GM13977 (cell line): ENCODE measurements at regions not wholly inside any gene's neighbourhood (a gene's known extent, or its start where the extent isn't known, plus 50 kb on each side); places are given as distances from the start of the nearest gene placed in this dataset.
A peak's percentile ranks its signal among the peaks of the same experiment; 100 is the strongest.

ENCODE experiments used
- DNase-seq: peaks from one replicate; pipeline ENCODE4 v3.0.0; 2012; ENCODE audit warnings: low spot score
- in situ Hi-C: fragments of 300-500 bp; cut with MboI; formaldehyde crosslinking; loops from one replicate; pipeline ENCODE4 v1.12.0; 2022; ENCODE audit warnings: low sequenced_read_pairs, low pct_unique_long_range_greater_than_20kb, mixed read lengths, inconsistent platforms; ENCODE audit not compliant: unreplicated experiment
- TF ChIP-seq, protein P1 (sequence below): IDR thresholded peaks from 2 replicates; pipeline ENCODE4 v1.5.1; 2012; ENCODE audit warnings: mild to moderate bottlenecking, control low read depth; ENCODE audit not compliant: insufficient read depth; ENCODE audit errors: extremely low read depth, missing control alignments

DNA sequence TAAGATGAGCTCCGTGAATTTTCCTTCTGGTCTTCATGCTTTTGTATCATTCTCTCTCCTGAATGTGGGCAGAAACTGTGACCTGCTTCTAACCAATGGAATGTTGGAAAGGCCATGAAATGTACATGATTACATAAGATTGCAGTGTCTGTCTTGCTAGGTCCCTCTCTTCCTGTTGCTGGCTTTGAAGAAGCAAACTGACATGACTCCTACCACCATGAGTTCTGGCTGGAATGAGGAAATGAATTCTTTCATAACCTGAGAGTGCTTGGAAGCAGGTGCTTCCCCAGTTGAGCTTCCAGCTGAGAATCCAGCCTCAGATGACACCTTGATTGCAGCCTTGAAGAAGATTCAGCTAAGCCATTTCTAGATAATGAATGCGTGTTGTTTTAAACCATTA lies 275.0 kb upstream of the MIR17HG start:
- no peak for DNase-seq
- in situ Hi-C loops, result no loop called here
- TF ChIP-seq, protein P1, sequence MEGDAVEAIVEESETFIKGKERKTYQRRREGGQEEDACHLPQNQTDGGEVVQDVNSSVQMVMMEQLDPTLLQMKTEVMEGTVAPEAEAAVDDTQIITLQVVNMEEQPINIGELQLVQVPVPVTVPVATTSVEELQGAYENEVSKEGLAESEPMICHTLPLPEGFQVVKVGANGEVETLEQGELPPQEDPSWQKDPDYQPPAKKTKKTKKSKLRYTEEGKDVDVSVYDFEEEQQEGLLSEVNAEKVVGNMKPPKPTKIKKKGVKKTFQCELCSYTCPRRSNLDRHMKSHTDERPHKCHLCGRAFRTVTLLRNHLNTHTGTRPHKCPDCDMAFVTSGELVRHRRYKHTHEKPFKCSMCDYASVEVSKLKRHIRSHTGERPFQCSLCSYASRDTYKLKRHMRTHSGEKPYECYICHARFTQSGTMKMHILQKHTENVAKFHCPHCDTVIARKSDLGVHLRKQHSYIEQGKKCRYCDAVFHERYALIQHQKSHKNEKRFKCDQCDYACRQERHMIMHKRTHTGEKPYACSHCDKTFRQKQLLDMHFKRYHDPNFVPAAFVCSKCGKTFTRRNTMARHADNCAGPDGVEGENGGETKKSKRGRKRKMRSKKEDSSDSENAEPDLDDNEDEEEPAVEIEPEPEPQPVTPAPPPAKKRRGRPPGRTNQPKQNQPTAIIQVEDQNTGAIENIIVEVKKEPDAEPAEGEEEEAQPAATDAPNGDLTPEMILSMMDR, result no peak

DNA sequence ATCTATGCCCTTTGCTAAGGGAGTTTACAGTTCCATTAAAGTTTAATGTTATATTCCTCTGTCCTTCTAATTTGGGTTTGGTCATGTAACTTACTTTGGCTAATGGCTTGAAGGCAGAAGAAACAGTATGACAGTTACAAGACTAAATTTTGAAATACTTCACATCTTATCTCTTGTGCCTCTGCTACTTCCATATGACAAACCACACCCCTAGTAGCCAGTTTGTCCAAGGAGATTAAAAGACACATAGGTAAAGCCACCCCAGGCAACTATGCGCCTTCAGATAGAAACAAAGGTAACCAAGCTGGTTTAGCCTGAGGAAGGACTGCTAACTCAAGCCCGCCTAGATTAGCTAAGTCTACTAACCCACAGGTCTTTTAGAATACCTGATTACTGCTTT lies 273.4 kb upstream of the MIR17HG start:
- TF ChIP-seq, protein P1, result no peak
- in situ Hi-C loops, result no loop called here
- DNase-seq, result no peak

DNA sequence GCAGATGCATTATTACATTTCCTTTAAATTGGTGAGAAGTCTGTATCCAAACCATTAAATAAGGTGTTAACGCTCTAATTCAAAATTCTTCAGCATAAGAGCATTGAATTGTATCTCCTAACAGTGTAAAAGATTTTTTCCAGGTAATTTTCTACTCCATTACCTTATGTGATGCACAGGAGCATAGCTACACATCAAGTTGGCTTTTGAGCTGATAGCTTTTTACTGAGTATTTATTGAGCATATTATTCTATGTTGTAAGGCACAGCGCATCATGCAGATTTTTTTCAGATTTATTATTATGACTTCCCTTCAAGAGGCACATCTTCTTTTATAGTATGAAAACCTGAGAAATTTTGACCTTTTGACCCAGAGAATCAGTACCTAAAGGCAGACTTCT lies 270.7 kb upstream of the MIR17HG start:
- no peak for DNase-seq
- TF ChIP-seq, protein P1, result no peak
- in situ Hi-C loops, result no loop called here

DNA sequence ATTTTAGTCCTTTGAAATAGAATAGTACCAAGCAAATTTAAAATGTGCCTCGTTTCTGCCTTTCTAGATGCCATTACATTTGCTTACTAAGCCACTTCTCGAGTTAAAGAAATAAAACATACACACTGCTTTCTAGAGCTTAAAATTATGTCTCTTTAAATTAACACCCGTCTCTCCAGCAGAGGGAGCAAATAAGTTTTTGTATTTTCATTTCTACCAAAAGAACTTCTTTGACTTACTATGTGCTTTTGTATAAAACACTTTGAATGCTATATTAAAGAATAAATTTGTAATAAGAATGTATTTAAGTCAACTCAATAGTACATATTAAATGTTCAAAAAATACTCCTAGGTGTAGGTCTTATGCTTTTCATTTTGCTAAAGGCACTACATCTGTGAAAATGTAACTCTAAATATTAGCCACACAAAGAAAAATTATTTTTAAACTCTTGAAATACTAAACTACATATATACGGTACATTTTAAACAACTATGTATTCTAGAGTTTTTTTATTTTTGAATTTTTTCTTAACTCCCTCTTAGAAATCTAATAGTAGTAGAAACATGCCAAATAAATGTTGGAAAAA lies 269.3 kb upstream of the MIR17HG start:
- TF ChIP-seq, protein P1, result peak; percentile 36
- in situ Hi-C loops, result no loop called here
- DNase-seq, result peak; percentile 12

DNA sequence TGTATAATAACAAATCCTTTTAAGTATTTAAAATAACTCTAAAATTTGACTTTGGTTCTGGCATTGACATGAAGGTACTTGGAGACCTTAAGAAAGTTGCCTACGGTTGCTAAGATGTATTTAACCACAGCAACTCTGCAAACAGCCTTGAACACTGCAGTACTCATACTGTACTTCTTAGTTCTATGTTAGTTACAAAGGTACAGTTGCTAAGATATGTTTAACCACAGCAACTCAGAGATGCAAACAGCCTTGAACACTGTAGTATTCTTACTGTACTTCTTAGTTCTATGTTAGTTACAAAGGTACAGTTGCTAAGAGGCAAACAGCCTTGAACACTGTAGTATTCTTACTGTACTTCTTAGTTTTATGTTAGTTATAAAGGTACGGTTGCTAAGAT lies 268.3 kb upstream of the MIR17HG start:
- TF ChIP-seq, protein P1, result no peak
- in situ Hi-C loops, result no loop called here
- DNase-seq, result no peak

DNA sequence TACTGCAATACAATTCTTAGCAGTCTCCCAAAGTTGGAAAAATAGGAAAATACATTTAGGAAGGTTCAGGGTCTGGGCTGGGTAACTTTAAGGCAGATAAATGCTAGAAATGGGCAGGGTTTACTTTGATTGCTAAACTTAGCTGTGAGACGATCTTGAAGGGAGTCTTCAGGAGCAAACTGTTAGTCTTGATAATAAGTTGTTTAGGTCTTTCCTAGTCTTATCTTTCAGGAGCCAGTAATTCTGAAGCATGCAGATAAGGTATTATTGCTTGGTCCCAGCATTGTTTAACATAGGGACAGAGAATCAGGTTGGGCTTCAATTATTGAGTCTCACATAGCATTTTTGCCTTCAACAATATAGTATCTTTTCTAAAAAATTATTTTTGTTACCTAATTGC lies 262.4 kb upstream of the MIR17HG start:
- in situ Hi-C loops, result no loop called here
- DNase-seq, result no peak
- TF ChIP-seq, protein P1, result no peak

DNA sequence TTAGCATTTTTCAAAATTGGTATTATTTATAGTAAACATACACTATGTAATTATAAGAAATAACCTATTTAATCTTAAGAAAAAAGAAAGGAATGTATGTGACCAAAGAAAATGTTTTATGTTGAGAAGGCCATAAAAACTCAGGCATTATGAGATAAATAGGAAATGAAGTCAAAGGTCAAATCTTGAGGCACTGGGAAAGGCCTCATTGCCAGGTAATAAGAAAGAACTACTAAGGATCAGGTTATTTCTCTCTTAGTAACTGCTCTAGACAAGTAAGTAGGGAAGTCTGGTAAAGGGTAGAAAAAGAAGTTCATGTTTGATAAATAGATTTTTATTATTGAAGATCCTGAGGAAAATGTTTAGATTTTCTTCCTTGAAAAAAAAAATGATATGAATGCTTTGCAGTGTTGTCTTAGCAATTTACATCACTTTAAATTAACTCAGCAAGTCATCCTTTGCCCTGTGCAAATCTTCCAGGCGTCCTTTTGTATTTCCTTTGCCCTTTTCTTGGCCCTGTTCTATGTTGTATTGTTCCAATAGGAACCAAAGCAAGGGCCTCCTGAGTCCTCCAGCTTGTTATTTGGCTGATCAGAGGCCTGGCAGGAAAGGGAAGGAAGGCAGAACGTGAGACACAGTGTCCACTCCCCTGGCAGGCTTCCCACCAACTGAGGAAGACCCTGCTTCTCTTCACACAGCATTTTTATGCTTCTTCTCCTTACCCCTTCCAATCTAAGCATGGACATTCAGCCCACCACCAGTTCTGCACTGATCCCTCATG lies 260.4 kb upstream of the MIR17HG start:
- in situ Hi-C loops, result no loop called here
- no peak for DNase-seq
- TF ChIP-seq, protein P1, result no peak
